Keratinocyte (primary cell): ENCODE measurements at regions not wholly inside any gene's neighbourhood (a gene's known extent, or its start where the extent isn't known, plus 50 kb on each side); places are given as distances from the start of the nearest gene placed in this dataset.

ENCODE experiments used
- DNase-seq: peaks from one replicate; pipeline ENCODE4 v3.0.0-alpha.2; 2011; ENCODE audit warnings: low read depth, missing footprints, low spot score
- FAIRE-seq: peaks from 2 replicates; lab custom pipeline; 2011; peaks lifted over from hg19 to GRCh38; lab: Jason Lieb, UNC
- H2AFZ ChIP-seq: 2 replicates; pipeline ENCODE4 v1.6.0; 2012; ENCODE audit warnings: low read length, control low read depth, inconsistent platforms; ENCODE audit not compliant: control insufficient read depth
- H3K27ac ChIP-seq: 2 replicates; pipeline ENCODE4 v1.5.1; 2011; ENCODE audit warnings: low read length; ENCODE audit not compliant: control insufficient read depth, insufficient read depth
- H3K27me3 ChIP-seq: 3 replicates; pipeline ENCODE4 v1.6.0; 2011; ENCODE audit warnings: low read length; ENCODE audit not compliant: control insufficient read depth, insufficient read depth; ENCODE audit errors: extremely low read depth
- H3K36me3 ChIP-seq, 2 experiments: 2 replicates in 1 of 2; 3 replicates in 1 of 2; pipeline ENCODE4 v1.5.1; 2011; ENCODE audit warnings: low read length in 2 of 2, mild to moderate bottlenecking in 1 of 2; ENCODE audit not compliant: control insufficient read depth in 2 of 2, insufficient read depth in 2 of 2; ENCODE audit errors: extremely low read depth in 1 of 2
- H3K4me1 ChIP-seq: 3 replicates; pipeline ENCODE4 v1.5.1; 2011; ENCODE audit warnings: low read length; ENCODE audit not compliant: control insufficient read depth, insufficient read depth; ENCODE audit errors: extremely low read depth
- H3K4me2 ChIP-seq: 3 replicates; pipeline ENCODE4 v1.6.0; 2011; ENCODE audit warnings: low read depth, low read length; ENCODE audit not compliant: control insufficient read depth, insufficient read depth; ENCODE audit errors: extremely low read depth
- H3K4me3 ChIP-seq, 3 experiments: fragments of 200-600 bp in 1 of 3; sonication (generic) in 1 of 3; 2 replicates in 2 of 3; 3 replicates in 1 of 3; pipeline ENCODE4 v1.5.1; 2011 to 2016; ENCODE audit warnings: low read length in 3 of 3, mild to moderate bottlenecking in 3 of 3, control low read depth in 2 of 3, inconsistent platforms in 1 of 3, low read depth in 1 of 3, mixed read lengths in 1 of 3, mixed run types in 1 of 3, moderate library complexity in 1 of 3; ENCODE audit not compliant: control insufficient read depth in 2 of 3, insufficient read depth in 2 of 3; ENCODE audit errors: extremely low read depth in 1 of 3
- H3K79me2 ChIP-seq: 2 replicates; pipeline ENCODE4 v1.6.0; 2012; ENCODE audit warnings: low read length; ENCODE audit not compliant: control insufficient read depth, insufficient read depth
- H3K9ac ChIP-seq: 3 replicates; pipeline ENCODE4 v1.6.0; 2011; ENCODE audit warnings: low read length; ENCODE audit not compliant: control insufficient read depth, insufficient read depth; ENCODE audit errors: extremely low read depth
- H3K9me1 ChIP-seq: 3 replicates; pipeline ENCODE4 v1.6.0; 2011; ENCODE audit warnings: low read length; ENCODE audit not compliant: control insufficient read depth, insufficient read depth; ENCODE audit errors: extremely low read depth
- H3K9me3 ChIP-seq: 2 replicates; pipeline ENCODE4 v1.5.1; 2012; ENCODE audit warnings: low read depth, low read length; ENCODE audit not compliant: control insufficient read depth
- H4K20me1 ChIP-seq: 3 replicates; pipeline ENCODE4 v1.6.0; 2011; ENCODE audit warnings: low read length; ENCODE audit not compliant: control insufficient read depth, insufficient read depth; ENCODE audit errors: extremely low read depth
- EZH2 ChIP-seq: IDR thresholded peaks from one replicate; pipeline ENCODE4 v1.6.1; 2012; ENCODE audit warnings: inconsistent platforms, mild to moderate bottlenecking, low read length, moderate library complexity
- dilution Hi-C: fragments of 300-500 bp; cut with MboI; formaldehyde crosslinking; loops from one replicate; pipeline ENCODE4 v1.7.0; 2020; ENCODE audit warnings: low sequenced_read_pairs; ENCODE audit not compliant: extremely low pct_ligation_motif_present
- TF ChIP-seq, protein P1 (sequence below), 3 experiments: IDR thresholded peaks in 1 of 3; conservative IDR thresholded peaks in 1 of 3; optimal IDR thresholded peaks in 1 of 3; 2 replicates in 2 of 3; 3 replicates in 1 of 3; pipeline versions ENCODE3 to v1.5.1; 2011; ENCODE audit warnings: low read length in 3 of 3, mild to moderate bottlenecking in 3 of 3, moderate library complexity in 2 of 3, control low read depth in 1 of 3, inconsistent platforms in 1 of 3; ENCODE audit not compliant: insufficient read depth in 2 of 3; ENCODE audit errors: extremely low read depth in 1 of 3

DNA sequence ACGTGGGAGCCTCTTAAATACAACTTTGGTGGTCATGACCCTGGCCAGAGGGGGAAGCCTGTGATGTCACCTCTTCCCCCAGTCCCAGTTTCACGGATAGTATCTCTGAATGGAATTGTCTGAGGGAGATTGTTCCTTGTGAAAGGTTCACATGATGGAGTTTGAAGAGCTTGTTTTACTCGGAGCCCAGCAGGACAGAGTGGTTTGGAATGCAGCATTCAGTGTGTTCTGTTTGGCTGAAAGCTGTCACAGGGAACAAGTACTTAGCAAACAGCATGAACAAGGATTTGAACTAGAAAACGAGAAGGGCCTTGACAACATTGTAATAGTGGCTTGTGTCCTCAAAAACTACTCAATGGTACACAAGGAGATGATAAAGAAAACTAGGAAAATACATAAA lies 133.9 kb upstream of the CXorf66 start:
- Histone ChIP-seq H3K4me2 (no peak overlapping the region), H3K79me2 (no peaks in the 10 kb centered on the region), H3K27me3 (no peaks in the 10 kb centered on the region), H3K9me1 (no peaks in the 10 kb centered on the region), H2AFZ (no peak overlapping the region), H3K27ac (no peak overlapping the region), H3K36me3 (no peaks in the 10 kb centered on the region), H3K4me1 (no peaks in the 10 kb centered on the region), H4K20me1 (no peaks in the 10 kb centered on the region), H3K4me3 (no peak overlapping the region), H3K9ac (no peak overlapping the region), H3K9me3 (no peaks in the 10 kb centered on the region)
- dilution Hi-C loops, result no loop called here
- TF ChIP-seq, protein P1, sequence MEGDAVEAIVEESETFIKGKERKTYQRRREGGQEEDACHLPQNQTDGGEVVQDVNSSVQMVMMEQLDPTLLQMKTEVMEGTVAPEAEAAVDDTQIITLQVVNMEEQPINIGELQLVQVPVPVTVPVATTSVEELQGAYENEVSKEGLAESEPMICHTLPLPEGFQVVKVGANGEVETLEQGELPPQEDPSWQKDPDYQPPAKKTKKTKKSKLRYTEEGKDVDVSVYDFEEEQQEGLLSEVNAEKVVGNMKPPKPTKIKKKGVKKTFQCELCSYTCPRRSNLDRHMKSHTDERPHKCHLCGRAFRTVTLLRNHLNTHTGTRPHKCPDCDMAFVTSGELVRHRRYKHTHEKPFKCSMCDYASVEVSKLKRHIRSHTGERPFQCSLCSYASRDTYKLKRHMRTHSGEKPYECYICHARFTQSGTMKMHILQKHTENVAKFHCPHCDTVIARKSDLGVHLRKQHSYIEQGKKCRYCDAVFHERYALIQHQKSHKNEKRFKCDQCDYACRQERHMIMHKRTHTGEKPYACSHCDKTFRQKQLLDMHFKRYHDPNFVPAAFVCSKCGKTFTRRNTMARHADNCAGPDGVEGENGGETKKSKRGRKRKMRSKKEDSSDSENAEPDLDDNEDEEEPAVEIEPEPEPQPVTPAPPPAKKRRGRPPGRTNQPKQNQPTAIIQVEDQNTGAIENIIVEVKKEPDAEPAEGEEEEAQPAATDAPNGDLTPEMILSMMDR (optimal IDR thresholded peaks at IDR 0.05 in 1 of 3, IDR thresholded peaks at IDR 0.05 in 1 of 3, conservative IDR thresholded peaks at IDR 0.05 in 1 of 3; ENCODE audit: extremely low read depth in 1 of 3, insufficient read depth in 2 of 3, low read length in 3 of 3), result no peak
- no peak for TF ChIP-seq EZH2
- DNase-seq, result no peak
- no peak for FAIRE-seq

DNA sequence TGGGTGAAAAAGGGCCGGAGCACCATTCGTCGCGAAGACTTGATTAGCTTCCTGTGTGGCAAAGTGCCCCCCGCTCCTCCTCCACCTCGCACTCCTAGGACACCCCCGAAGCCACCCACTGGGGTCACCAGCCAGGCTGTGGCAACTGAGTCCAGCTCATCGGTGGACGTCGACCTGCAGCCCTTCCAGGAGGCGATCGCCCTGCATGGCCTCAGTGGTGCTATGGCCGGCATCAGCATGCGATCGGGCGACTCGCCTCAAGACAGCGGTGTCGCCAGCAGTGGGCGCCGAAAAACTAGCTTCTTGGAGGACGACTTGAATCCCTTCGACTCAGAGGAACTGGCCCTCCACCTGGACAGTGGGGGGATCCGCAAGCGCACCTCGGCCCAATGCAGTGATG lies 126.8 kb upstream of the CXorf66 start:
- DNase-seq (no peak), FAIRE-seq (no peak)
- Histone ChIP-seq H4K20me1 (no peaks in the 10 kb centered on the region), H3K27ac (no peak overlapping the region), H3K27me3 (peaks cover 17% of the 10 kb centered on the region), H3K36me3 (no peaks in the 10 kb centered on the region), H3K9me1 (no peaks in the 10 kb centered on the region), H3K9ac (no peak overlapping the region), H3K9me3 (no peaks in the 10 kb centered on the region), H3K79me2 (no peaks in the 10 kb centered on the region), H3K4me3 (no peak overlapping the region), H3K4me1 (no peaks in the 10 kb centered on the region), H3K4me2 (no peak overlapping the region), H2AFZ (no peak overlapping the region)
- dilution Hi-C loops, result no loop called here
- TF ChIP-seq, protein P1 (optimal IDR thresholded peaks at IDR 0.05 in 1 of 3, IDR thresholded peaks at IDR 0.05 in 1 of 3, conservative IDR thresholded peaks at IDR 0.05 in 1 of 3; ENCODE audit: extremely low read depth in 1 of 3, insufficient read depth in 2 of 3, low read length in 3 of 3), result no peak
- no peak for TF ChIP-seq EZH2
